ENCODE measurements at regions not wholly inside any gene's neighbourhood (a gene's known extent, or its start where the extent isn't known, plus 50 kb on each side); places are given as distances from the start of the nearest gene placed in this dataset.

GRCh38 chr4:138727731-138728130, 287.9 kb upstream of the NOCT start:
- TF ChIP-seq CTCF (conservative IDR thresholded peaks at IDR 0.05; ENCODE audit: low read depth, low read length) (no peak), EZH2phosphoT487 (IDR thresholded peaks at IDR 0.05; ENCODE audit: borderline replicate concordance, low read length) (no peak)

Measured in PC-3 (cell line).